C4-2B (cell line): ENCODE measurements at regions not wholly inside any gene's neighbourhood (a gene's known extent, or its start where the extent isn't known, plus 50 kb on each side); places are given as distances from the start of the nearest gene placed in this dataset.

Experiments
- CTCF ChIP-seq: fragments of 450-650 bp; conservative IDR thresholded peaks from 2 replicates; pipeline ENCODE4 v1.5.1; 2017; ENCODE audit warnings: mild to moderate bottlenecking
- ZFX ChIP-seq: fragments of 450-650 bp; IDR thresholded peaks from 2 replicates; pipeline ENCODE4 v1.6.1; 2017

DNA sequence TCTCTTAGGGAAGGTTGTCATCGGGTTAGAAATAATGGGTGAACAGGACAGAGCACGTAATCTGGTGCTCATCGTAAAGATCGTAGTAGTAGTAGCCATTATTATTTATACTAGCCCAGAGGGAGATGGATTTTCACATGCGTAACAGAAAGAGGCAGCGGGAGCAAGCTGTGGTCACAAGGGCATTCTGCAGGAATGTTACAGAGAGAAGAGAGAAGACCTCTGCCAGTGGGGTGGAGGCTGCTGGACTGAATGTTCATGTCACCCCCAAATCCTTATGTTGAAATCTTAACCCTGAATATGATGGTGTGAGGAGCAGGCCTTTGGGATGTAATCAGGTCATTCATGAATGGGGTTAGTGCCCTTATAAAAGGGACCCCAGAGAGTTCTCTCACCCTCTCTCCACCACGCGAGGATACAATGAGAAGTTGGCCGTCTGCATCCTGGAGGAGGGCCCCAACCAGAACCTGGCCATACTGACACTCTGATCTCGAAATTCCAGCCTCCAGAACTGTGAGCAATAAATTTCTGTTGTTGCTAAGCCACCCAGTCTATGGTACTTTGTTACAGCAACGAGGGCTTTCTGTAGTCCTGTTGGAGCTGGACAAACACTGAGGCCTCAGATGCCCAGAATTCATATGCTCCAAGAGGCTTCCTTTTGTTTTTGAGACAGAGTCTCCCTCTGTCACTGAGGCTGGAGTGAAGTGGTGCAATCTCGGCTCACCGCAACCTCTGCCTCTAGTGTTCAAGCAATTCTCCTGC lies 131.2 kb upstream of the MED13L start:
- TF ChIP-seq CTCF (no peak), ZFX (no peak)
